ENCODE measurements at regions not wholly inside any gene's neighbourhood (a gene's known extent, or its start where the extent isn't known, plus 50 kb on each side); places are given as distances from the start of the nearest gene placed in this dataset.
"Not testable (repeated sequence)": the region's sequence is repeated elsewhere in the genome, so short reads cannot be mapped to it uniquely, and the experiment has no call there.

- no peak for DNase-seq (ENCODE audit: low read depth)
- H3K4me3 ChIP-seq (ENCODE audit: low read depth, low read length) = no peak overlapping the region
- TF ChIP-seq, protein P1, sequence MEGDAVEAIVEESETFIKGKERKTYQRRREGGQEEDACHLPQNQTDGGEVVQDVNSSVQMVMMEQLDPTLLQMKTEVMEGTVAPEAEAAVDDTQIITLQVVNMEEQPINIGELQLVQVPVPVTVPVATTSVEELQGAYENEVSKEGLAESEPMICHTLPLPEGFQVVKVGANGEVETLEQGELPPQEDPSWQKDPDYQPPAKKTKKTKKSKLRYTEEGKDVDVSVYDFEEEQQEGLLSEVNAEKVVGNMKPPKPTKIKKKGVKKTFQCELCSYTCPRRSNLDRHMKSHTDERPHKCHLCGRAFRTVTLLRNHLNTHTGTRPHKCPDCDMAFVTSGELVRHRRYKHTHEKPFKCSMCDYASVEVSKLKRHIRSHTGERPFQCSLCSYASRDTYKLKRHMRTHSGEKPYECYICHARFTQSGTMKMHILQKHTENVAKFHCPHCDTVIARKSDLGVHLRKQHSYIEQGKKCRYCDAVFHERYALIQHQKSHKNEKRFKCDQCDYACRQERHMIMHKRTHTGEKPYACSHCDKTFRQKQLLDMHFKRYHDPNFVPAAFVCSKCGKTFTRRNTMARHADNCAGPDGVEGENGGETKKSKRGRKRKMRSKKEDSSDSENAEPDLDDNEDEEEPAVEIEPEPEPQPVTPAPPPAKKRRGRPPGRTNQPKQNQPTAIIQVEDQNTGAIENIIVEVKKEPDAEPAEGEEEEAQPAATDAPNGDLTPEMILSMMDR (IDR thresholded peaks at IDR 0.05; ENCODE audit: insufficient read depth, low read length) = no peak
Observed at GRCh38 chr4:71081192-71081591, 87.7 kb downstream of the DCK start.

- H3K4me3 ChIP-seq (ENCODE audit: low read depth, low read length) = no peak overlapping the region
- DNase-seq (ENCODE audit: low read depth) = no peak
- TF ChIP-seq, protein P1 (IDR thresholded peaks at IDR 0.05; ENCODE audit: insufficient read depth, low read length) = no peak
Observed at GRCh38 chr4:71093745-71094144, 100.3 kb downstream of the DCK start.

- TF ChIP-seq, protein P1 (IDR thresholded peaks at IDR 0.05; ENCODE audit: insufficient read depth, low read length) = no peak
- H3K4me3 ChIP-seq (ENCODE audit: low read depth, low read length) = no peak overlapping the region
- no peak for DNase-seq (ENCODE audit: low read depth)
Observed at GRCh38 chr4:71094201-71094600, 100.8 kb downstream of the DCK start.

GRCh38 chr4:71095141-71095540, 101.7 kb downstream of the DCK start:
- DNase-seq (ENCODE audit: low read depth) = no peak
- TF ChIP-seq, protein P1 (IDR thresholded peaks at IDR 0.05; ENCODE audit: insufficient read depth, low read length) = no peak
- no peak overlapping the region for H3K4me3 ChIP-seq (ENCODE audit: low read depth, low read length)

DNA sequence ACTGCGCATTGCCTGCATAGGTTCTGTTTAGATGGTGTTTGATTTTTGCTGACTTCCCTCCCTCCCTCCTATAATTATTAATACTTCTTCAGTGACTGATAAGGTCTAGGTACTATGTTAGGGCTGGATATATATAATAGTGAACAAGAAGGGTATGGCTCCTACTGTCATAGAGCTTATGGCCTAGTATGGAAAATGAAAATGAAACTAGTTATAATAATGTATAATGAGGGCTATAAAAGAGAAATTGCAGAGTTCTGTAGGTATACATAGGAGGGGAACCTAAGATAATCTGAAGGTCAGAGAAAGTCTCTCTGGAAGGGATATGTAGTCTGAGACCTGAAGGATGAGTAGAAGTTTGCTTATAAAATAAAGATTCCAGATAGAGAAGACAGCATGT, 102.1 kb downstream of the DCK start:
- DNase-seq (ENCODE audit: low read depth) = no peak
- TF ChIP-seq, protein P1 (IDR thresholded peaks at IDR 0.05; ENCODE audit: insufficient read depth, low read length) = no peak
- H3K4me3 ChIP-seq (ENCODE audit: low read depth, low read length) = no peak overlapping the region

GRCh38 chr4:71107726-71108125, 114.3 kb downstream of the DCK start:
- H3K4me3 ChIP-seq (ENCODE audit: low read depth, low read length) = no peak overlapping the region
- TF ChIP-seq, protein P1 (IDR thresholded peaks at IDR 0.05; ENCODE audit: insufficient read depth, low read length) = no peak
- no peak for DNase-seq (ENCODE audit: low read depth)

GRCh38 chr4:71110499-71110898, 117.0 kb downstream of the DCK start:
- no peak overlapping the region for H3K4me3 ChIP-seq (ENCODE audit: low read depth, low read length)
- no peak for DNase-seq (ENCODE audit: low read depth)
- TF ChIP-seq, protein P1 (IDR thresholded peaks at IDR 0.05; ENCODE audit: insufficient read depth, low read length) = no peak

- H3K4me3 ChIP-seq (ENCODE audit: low read depth, low read length); DNase-seq (ENCODE audit: low read depth): not testable (repeated sequence)
Observed at GRCh38 chr4:71111133-71111532, 117.7 kb downstream of the DCK start.
